ENCODE measurements at regions not wholly inside any gene's neighbourhood (a gene's known extent, or its start where the extent isn't known, plus 50 kb on each side); places are given as distances from the start of the nearest gene placed in this dataset.
"Not testable (repeated sequence)": the region's sequence is repeated elsewhere in the genome, so short reads cannot be mapped to it uniquely, and the experiment has no call there.

- no peak for DNase-seq
Observed at GRCh38 chr1:74818241-74818640, 85.3 kb downstream of the TYW3 start.

GRCh38 chr1:74818661-74819456, 85.9 kb downstream of the TYW3 start:
- no peak for DNase-seq

DNA sequence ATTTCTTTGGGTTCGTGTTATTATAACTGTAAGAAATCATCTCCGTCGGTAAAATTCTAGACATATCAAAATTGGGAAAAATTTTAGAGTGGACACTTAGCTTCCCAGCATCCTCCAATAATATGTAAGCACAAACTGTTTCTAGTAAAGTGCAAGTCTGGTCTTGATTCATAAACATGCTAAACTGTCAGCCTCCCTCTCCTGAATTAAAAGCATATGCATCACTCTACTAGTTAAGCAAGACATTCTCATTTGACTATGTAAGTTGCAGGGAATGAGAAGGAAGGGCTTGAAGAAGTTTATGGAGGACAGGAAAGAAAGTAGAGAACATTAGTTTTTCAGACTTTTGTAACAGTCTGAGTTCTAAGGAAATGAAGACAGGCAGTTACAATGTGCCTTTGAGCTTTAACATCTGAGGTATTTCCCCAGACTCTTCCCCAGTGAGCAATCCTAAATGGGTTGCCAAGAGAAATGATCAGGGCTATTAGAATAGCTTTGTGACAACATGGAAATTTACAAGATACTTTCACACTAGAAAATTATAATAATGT, 90.0 kb downstream of the TYW3 start:
- no peak for DNase-seq

DNA sequence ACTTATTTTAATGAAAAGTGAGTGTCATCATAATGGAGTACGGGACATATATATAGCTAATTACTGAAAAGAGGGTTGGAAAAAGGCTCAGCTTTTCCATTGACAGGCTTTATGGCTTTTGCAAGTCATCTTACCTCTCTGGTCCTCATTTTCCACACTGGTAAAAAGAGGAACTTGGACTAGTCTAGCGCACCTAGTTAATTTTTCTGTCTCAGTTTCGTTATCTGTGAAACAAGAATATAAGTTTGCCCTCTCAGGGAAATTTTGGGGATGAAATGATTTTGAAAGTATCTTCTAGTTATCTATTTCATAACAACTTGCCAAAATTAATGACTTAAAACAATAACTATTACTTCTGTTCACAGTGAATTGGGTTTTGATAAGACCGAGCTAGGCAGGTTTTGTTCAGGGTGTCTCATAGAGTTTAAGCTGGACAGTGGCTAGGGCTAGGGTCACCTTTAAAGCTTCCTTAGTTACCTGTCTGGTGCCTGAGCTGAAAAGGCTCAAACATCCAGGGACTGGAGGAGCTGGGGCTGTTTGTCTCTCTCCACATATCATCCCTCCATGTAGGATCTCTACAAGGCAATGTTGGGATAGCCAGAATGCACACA, 91.7 kb downstream of the TYW3 start:
- no peak for DNase-seq

- no peak for DNase-seq
Observed at GRCh38 chr1:74830766-74831165, 97.8 kb downstream of the TYW3 start.

GRCh38 chr1:74834261-74834660, 101.3 kb downstream of the TYW3 start:
- no peak for DNase-seq

GRCh38 chr1:74835051-74835450, 102.1 kb downstream of the TYW3 start:
- no peak for DNase-seq

GRCh38 chr1:74842726-74843125, 109.8 kb downstream of the TYW3 start:
- DNase-seq, result no peak

GRCh38 chr1:74847715-74848114, 114.8 kb downstream of the TYW3 start:
- DNase-seq, result no peak

GRCh38 chr1:74853756-74854155, 120.8 kb downstream of the TYW3 start:
- DNase-seq, result no peak

GRCh38 chr1:74856174-74856573, 123.2 kb downstream of the TYW3 start:
- no peak for DNase-seq

- no peak for DNase-seq
Observed at GRCh38 chr1:74857676-74858075, 124.7 kb downstream of the TYW3 start.

DNA sequence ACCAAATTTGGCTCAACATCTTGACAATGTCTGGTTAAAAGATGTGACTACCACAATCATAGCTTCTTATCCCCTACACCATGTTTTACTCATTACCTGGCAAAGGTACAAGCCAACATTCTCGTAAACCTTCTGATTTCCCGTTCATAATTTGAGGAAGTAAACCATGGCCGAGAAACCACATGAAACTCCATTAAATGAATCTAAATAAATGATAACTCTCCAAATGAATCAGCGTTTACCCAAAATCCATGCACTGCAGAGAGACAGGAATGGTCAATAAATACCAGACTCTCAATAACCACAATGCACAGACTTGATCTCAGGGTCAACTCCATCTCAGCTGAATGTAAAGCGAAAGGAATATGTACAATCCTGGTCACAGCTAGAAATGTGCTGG, 125.2 kb downstream of the TYW3 start:
- no peak for DNase-seq

DNA sequence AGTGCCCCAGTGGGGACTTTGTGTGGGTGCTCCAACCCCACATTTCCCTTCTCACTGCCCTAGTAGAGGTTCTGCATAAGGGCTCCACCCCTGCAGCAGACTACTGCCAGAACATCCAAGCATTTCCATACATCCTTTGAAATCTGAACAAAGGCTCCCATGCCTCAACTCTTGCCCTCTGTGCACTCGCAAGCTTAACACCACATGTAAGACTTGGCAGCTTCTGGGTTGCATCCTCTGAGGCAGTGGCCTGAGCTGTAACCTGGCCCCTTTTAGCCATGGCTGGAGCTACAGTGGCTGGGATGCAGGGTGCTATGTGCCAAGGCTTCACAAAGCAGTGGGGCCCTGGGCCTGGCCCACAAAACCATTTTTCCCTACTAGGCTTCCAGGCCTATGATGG, 128.9 kb downstream of the TYW3 start:
- DNase-seq, result no peak

- no peak for DNase-seq
Observed at GRCh38 chr1:74869702-74870101, 136.8 kb downstream of the TYW3 start.

DNA sequence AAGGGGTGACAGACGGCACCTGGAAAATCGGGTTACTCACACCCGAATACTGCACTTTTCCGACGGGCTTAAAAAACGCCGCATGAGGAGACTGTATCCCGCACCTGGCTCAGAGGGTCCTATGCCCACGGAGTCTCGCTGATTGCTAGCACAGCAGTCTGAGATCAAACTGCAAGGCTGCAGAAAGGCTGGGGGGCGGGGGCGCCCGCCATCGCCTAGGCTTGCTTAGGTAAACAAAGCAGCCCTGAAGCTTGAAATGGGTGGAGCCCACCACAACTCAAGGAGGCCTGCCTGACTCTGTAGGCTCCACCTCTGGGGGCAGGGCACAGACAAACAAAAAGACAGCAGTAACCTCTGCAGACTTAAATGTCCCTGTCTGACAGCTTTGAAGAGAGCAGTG, 144.4 kb downstream of the TYW3 start:
- not testable (repeated sequence) for DNase-seq

DNA sequence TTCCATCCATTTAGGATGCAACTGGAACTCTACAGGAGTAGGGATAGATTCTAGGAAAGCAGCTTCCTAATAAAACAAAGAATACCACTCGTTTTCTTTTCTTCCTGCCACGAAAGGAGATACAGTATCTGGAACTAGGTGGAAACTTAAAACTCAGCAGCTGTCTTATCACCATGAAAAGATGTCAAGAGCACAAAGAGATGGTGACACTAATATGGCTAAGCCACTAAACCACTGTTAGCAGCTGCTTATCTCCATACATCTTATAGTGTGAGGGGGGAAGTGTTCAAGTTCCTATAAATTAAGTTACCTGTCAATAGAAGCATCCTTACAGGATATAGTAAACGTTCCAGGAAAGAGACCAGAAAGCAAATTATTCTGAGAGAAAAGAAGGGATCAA, 162.5 kb downstream of the TYW3 start:
- no peak for DNase-seq

- no peak for DNase-seq
Observed at GRCh38 chr1:74908131-74908530, 175.2 kb downstream of the TYW3 start.

- DNase-seq, result no peak
Observed at GRCh38 chr1:74908797-74909196, 175.8 kb downstream of the TYW3 start.

DNA sequence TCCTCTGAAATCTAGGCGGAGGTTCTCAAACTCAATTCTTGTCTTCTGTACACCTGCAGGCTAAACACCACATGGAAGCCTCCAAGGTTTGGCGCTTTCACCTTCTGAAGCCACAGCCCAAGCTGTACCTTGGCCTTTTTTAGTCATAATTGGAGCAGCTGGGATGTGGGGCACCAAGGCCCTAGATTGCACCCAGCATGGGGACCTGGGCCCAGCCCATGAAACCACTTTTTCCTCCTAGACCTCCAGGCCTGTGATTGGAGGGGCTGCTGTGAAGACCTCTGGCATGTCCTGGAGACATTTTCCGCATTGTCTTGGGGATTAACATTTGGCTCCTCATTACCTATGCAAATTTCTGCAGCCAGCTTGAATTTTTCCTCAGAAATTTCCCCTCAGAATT, 181.0 kb downstream of the TYW3 start:
- no peak for DNase-seq

DNA sequence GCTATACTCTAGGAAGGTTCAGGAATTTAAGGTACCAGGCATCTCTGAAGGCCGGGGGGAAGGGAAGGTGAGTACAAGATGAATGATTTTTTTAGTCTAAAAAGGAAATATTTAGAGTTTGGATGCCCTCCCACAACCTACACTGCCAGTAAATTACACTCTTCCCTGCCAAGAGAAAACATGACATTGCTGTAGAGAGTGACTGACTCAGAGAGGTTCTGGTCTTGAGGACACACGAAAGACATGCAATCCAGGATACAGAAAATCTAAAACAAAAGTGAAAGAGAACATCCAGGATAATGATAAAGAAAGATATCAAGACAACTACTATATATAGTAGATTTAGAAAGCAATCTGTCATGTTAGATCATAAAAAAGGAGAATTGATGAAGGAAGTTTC, 200.5 kb downstream of the TYW3 start:
- DNase-seq, result no peak

- DNase-seq, result no peak
Observed at GRCh38 chr1:74935446-74935845, 198.7 kb upstream of the LHX8 start.

DNA sequence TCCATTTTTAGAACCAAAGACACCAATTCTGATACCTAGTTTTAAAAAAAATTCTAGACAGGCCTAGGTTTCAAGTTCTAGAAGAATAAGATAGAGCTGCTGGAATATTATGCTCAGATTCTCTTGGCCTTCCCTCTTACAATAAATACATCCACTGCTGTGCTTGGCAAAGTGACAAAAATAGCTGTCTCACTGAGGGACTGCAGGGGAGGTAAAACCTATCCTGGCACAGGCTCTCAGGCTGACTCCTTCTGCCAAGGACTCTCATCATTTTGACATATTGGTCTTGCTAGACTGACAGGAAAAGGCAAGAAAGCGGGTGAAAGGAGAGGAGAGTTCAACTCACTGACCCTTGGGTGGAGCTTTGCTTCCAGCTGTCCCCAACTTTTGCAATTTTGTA, 197.0 kb upstream of the LHX8 start:
- no peak for DNase-seq

DNA sequence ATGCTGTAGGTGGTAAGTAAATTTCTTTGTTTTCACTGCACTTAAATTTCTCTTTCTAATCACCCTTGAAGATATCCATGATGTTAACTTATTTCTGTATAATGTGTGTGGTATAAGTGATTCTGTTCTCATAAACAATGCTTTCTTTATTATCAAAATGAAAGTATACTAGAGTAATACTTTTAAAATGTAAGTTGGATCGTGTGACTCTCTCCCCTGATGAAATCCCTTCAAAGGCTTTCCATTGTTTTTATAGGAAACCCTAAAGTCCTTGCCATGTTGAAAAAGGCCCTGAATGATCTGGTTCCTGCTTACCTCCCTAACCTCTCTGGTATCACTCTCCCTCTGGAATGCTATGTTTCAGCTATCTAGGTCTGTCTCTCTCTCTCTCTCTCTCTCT, 191.1 kb upstream of the LHX8 start:
- no peak for DNase-seq

DNA sequence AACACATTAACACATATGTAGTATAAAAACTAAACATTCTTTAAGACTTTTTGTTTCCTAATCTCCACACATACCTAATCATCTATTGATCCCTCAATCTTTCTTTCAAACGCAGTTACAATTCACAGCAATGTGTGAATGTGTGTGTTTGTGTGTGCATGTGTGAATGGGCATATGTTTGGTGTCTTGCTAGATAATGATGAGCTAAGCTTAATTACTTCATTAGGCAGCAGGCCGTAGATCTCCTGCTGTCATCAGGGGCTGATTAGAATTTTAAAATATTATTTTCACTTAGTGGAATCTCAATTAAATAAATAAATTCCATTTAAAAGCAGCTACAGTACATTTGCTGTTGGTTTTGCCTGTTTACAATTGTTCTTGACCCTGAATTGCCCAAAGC, 187.8 kb upstream of the LHX8 start:
- no peak for DNase-seq

All from left hindlimb (tissue), 1 donor.